HepG2 (cell line): ENCODE measurements at regions not wholly inside any gene's neighbourhood (a gene's known extent, or its start where the extent isn't known, plus 50 kb on each side); places are given as distances from the start of the nearest gene placed in this dataset.

Source experiments
- ATAC-seq: fragments of 200-7000 bp; cut with Tn5 transposase; 3 replicates; pipeline ENCODE4 v1.9.1; 2020; ENCODE audit warnings: mild to moderate bottlenecking, moderate library complexity
- BruUV-seq: library from RNA; stranded (reverse); fragments of 400-500 nt; replicated peaks from 2 replicates; lab custom pipeline; 2021; lab: Mats Ljungman, UMichigan
- CTCF ChIA-PET: fragments of 300-600 bp; formaldehyde crosslinking; extraction: SDS; loops from one replicate; lab custom pipeline; 2021; ENCODE audit warnings: low total read pairs, inconsistent platforms, low intra/inter-chr PET ratio; lab: Yijun Ruan, JAX
- POLR2A ChIA-PET: fragments of 350-600 bp; sonication (Branson Sonifier 250); formaldehyde crosslinking; loops from one replicate; lab custom pipeline; 2020; ENCODE audit warnings: antibody characterized with exemption, inconsistent platforms; lab: Yijun Ruan, JAX
- DNase-seq: peaks from one replicate; pipeline ENCODE4 v3.0.0-alpha.2; 2015; ENCODE audit warnings: low spot score
- FAIRE-seq: peaks from 3 replicates; lab custom pipeline; 2011; peaks lifted over from hg19 to GRCh38; lab: Jason Lieb, UNC
- H2AFZ ChIP-seq: one replicate; pipeline ENCODE4 v1.6.1; 2011; ENCODE audit warnings: low read length, inconsistent platforms
- H3K27ac ChIP-seq: fragments of 300-600 bp; 3 replicates; pipeline ENCODE4 v1.8.0; 2011; ENCODE audit warnings: mixed run types, mild to moderate bottlenecking, mixed read lengths, low read length, inconsistent platforms; ENCODE audit not compliant: insufficient read depth; ENCODE audit errors: extremely low read length
- H3K27me3 ChIP-seq, 2 experiments: fragments of 200-600 bp in 1 of 2; 2 replicates in 1 of 2; 3 replicates in 1 of 2; pipeline versions ENCODE4 v1.6.0 to v1.8.0; 2011; ENCODE audit warnings: low read length in 2 of 2, mild to moderate bottlenecking in 2 of 2, moderate library complexity in 2 of 2, inconsistent platforms in 1 of 2; ENCODE audit not compliant: insufficient read depth in 2 of 2, control insufficient read depth in 1 of 2
- H3K36me3 ChIP-seq, 2 experiments: fragments of 200-600 bp in 1 of 2; replicated peaks in 1 of 2; 2 replicates in 1 of 2; 3 replicates in 1 of 2; pipeline versions ENCODE4 v1.5.1 to v1.8.0; 2011; ENCODE audit warnings: low read length in 2 of 2, inconsistent platforms in 1 of 2; ENCODE audit not compliant: insufficient read depth in 2 of 2, control insufficient read depth in 1 of 2
- H3K4me1 ChIP-seq: 2 replicates; pipeline ENCODE4 v1.5.1; 2012; ENCODE audit warnings: low read length, inconsistent platforms; ENCODE audit not compliant: insufficient read depth
- H3K4me2 ChIP-seq: 2 replicates; pipeline ENCODE4 v1.6.0; 2011; ENCODE audit warnings: low read depth, low read length, inconsistent platforms
- H3K4me3 ChIP-seq, 3 experiments: fragments of 200-600 bp in 1 of 3; sonication (generic), shearing (Covaris generic) in 1 of 3; replicated peaks in 1 of 3; 2 replicates each; pipeline ENCODE4 v1.5.1; 2011 to 2016; ENCODE audit warnings: low read length in 3 of 3, inconsistent platforms in 2 of 3, low read depth in 2 of 3, mild to moderate bottlenecking in 2 of 3, control low read depth in 1 of 3, mixed read lengths in 1 of 3; ENCODE audit not compliant: insufficient read depth in 1 of 3
- H3K79me2 ChIP-seq: one replicate; pipeline ENCODE4 v1.6.1; 2011; ENCODE audit warnings: low read length, inconsistent platforms; ENCODE audit not compliant: insufficient read depth
- H3K9ac ChIP-seq: 2 replicates; pipeline ENCODE4 v1.6.0; 2011; ENCODE audit warnings: mild to moderate bottlenecking, low read depth, low read length, inconsistent platforms; ENCODE audit not compliant: insufficient read depth
- H3K9me3 ChIP-seq: 2 replicates; pipeline ENCODE4 v1.5.1; 2012; ENCODE audit warnings: mild to moderate bottlenecking, low read length
- H4K20me1 ChIP-seq: 2 replicates; pipeline ENCODE4 v1.6.0; 2011; ENCODE audit warnings: inconsistent platforms, mild to moderate bottlenecking, low read length, moderate library complexity; ENCODE audit not compliant: insufficient read depth
- CHD4 ChIP-seq: fragments of 200-600 bp; sonication (generic); IDR thresholded peaks from 2 replicates; pipeline ENCODE4 v1.7.0; 2017; ENCODE audit warnings: mild to moderate bottlenecking, low read length, borderline replicate concordance
- FOXK2 ChIP-seq: fragments of 450-650 bp; IDR thresholded peaks from 2 replicates; pipeline ENCODE4 v1.6.1; 2016
- HOXA3 ChIP-seq: sonication (generic); formaldehyde crosslinking; IDR thresholded peaks from 2 replicates; pipeline ENCODE4 v1.5.0; 2020; ENCODE audit warnings: missing genetic modification reagents
- KLF16 ChIP-seq, 2 experiments: sonication (generic) in 1 of 2; formaldehyde crosslinking in 1 of 2; IDR thresholded peaks; 2 replicates each; pipeline versions ENCODE4 v1.6.1 to v1.8.0; 2016 to 2023; ENCODE audit warnings: missing genetic modification reagents in 2 of 2, missing compliant biosample characterization in 1 of 2
- MEIS2 ChIP-seq: sonication (generic); formaldehyde crosslinking; IDR thresholded peaks from 2 replicates; pipeline ENCODE4 v1.9.0; 2021; ENCODE audit warnings: mild to moderate bottlenecking, missing genetic modification reagents
- RELA ChIP-seq: sonication (generic); formaldehyde crosslinking; IDR thresholded peaks from 2 replicates; pipeline ENCODE4 v1.4.0; 2020; ENCODE audit warnings: missing genetic modification reagents
- SIX4 ChIP-seq: sonication (generic); formaldehyde crosslinking; IDR thresholded peaks from 2 replicates; pipeline ENCODE4 v1.4.0; 2020; ENCODE audit warnings: missing genetic modification reagents
- SOX13 ChIP-seq, 3 experiments: fragments of 450-650 bp in 1 of 3; sonication (generic) in 1 of 3; formaldehyde crosslinking in 1 of 3; IDR thresholded peaks in 2 of 3; conservative IDR thresholded peaks in 1 of 3; 2 replicates each; pipeline versions ENCODE4 v1.5.0 to v1.6.1; 2016 to 2020; ENCODE audit warnings: antibody characterized with exemption in 1 of 3, mild to moderate bottlenecking in 1 of 3, missing compliant biosample characterization in 1 of 3, missing genetic modification reagents in 1 of 3, moderate library complexity in 1 of 3
- SP4 ChIP-seq: sonication (generic); formaldehyde crosslinking; IDR thresholded peaks from 2 replicates; pipeline ENCODE4 v1.8.1; 2023; ENCODE audit warnings: mild to moderate bottlenecking, missing genetic modification reagents
- ZBTB44 ChIP-seq: sonication (generic); formaldehyde crosslinking; IDR thresholded peaks from 2 replicates; pipeline ENCODE4 v1.4.0; 2020; ENCODE audit warnings: missing genetic modification reagents
- ZBTB7A ChIP-seq: sonication (generic); formaldehyde crosslinking; IDR thresholded peaks from 2 replicates; pipeline ENCODE4 v1.8.0; 2022; ENCODE audit warnings: mild to moderate bottlenecking, missing genetic modification reagents
- ZC3H13 ChIP-seq: sonication (generic); formaldehyde crosslinking; IDR thresholded peaks from 2 replicates; pipeline ENCODE4 v1.8.1; 2023; ENCODE audit warnings: mild to moderate bottlenecking, missing genetic modification reagents, moderate library complexity
- ZNF280D ChIP-seq: sonication (generic); formaldehyde crosslinking; IDR thresholded peaks from 2 replicates; pipeline ENCODE4 v1.5.1; 2020; ENCODE audit warnings: mild to moderate bottlenecking, missing genetic modification reagents
- WGBS: methylation state at CpG from one replicate; pipeline ENCODE4 v1.1.6; 2017; ENCODE audit warnings: low lambda C conversion rate; 5-methylcytosine and 5-hydroxymethylcytosine counted together
- in situ Hi-C: cut with HindIII; loops from 2 replicates; pipeline ENCODE4 v1.10.0; 2017; ENCODE audit warnings: low pct_unique_long_range_greater_than_20kb; ENCODE audit not compliant: extremely low pct_ligation_motif_present
- intact Hi-C: fragments of 100-400 bp; cut with micrococcal nuclease; formaldehyde crosslinking; loops from one replicate; pipeline ENCODE4 v1.10.0; 2022; ENCODE audit not compliant: unreplicated experiment
- TF ChIP-seq, protein P1 (sequence below): IDR thresholded peaks from 2 replicates; pipeline ENCODE4 v1.6.1; 2012; ENCODE audit warnings: inconsistent platforms

- no TSS peak for BruUV-seq
- WGBS: 10% methylated on average over 5 of the region's 5 CpGs
- ChIA-PET CTCF (no interaction called here), POLR2A (no interaction called here)
- no peak overlapping the region for H2AFZ ChIP-seq
- H3K9ac ChIP-seq: no peak overlapping the region
- no peak for ATAC-seq
- H3K36me3 ChIP-seq: no peaks in the 10 kb centered on the region
- no peaks in the 10 kb centered on the region; a peak in 1 of 5 replicates for H3K27me3 ChIP-seq
- H3K4me3 ChIP-seq: no peak overlapping the region
- no peaks in the 10 kb centered on the region for H3K79me2 ChIP-seq
- H3K4me2 ChIP-seq: no peak overlapping the region
- intact Hi-C loops: no loop called here
- no peak overlapping the region for H3K27ac ChIP-seq
- H3K4me1 ChIP-seq: no peaks in the 10 kb centered on the region
- TF ChIP-seq FOXK2 (no peak), SP4 (CRISPR knock-in tag) (no peak), SIX4 (no peak), KLF16 (CRISPR knock-in tag; IDR thresholded peaks at IDR 0.05) (no peak), ZBTB44 (CRISPR knock-in tag) (no peak), CHD4 (no peak), RELA (CRISPR knock-in tag) (no peak), HOXA3 (no peak), MEIS2 (no peak), ZNF280D (CRISPR knock-in tag) (no peak), ZBTB7A (no peak), SOX13 (IDR thresholded peaks at IDR 0.05) (no peak), SOX13 (CRISPR knock-in tag; conservative IDR thresholded peaks at IDR 0.05 in 1 of 2, IDR thresholded peaks at IDR 0.05 in 1 of 2) (no peak), ZC3H13 (CRISPR knock-in tag) (no peak)
- TF ChIP-seq, protein P1, sequence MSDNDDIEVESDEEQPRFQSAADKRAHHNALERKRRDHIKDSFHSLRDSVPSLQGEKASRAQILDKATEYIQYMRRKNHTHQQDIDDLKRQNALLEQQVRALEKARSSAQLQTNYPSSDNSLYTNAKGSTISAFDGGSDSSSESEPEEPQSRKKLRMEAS: no peak
- TF ChIP-seq, all 625 proteins: peak for 0
- in situ Hi-C loops: no loop called here
- Histone ChIP-seq H4K20me1 (no peaks in the 10 kb centered on the region), H3K9me3 (no peaks in the 10 kb centered on the region)
- FAIRE-seq (no peak), DNase-seq (no peak)
Measured at GRCh38 chr3:158925828-158926494, 124.1 kb downstream of the MFSD1 start.
